Stimulated activated naive CD8-positive, alpha-beta T cell treated with anti-CD3 and anti-CD28 coated beads, Interleukin-15, amount 100 ng/mL, for 72 hours (primary cell): ENCODE measurements at regions not wholly inside any gene's neighbourhood (a gene's known extent, or its start where the extent isn't known, plus 50 kb on each side); places are given as distances from the start of the nearest gene placed in this dataset.

Source experiments
- ATAC-seq: fragments of 150-1000 bp; cut with Tn5 transposase; 2 replicates; pipeline ENCODE4 v1.10.0; 2021; ENCODE audit warnings: mild to moderate bottlenecking, moderate library complexity
- DNase-seq, 2 donors: peaks; one replicate each; pipeline ENCODE4 v3.0.0; 2021 to 2022
- H3K27ac Mint-ChIP-seq, 2 donors: one replicate each; pipeline ENCODE4 v1.8.0; 2022; ENCODE audit warnings: mild to moderate bottlenecking in 2 of 2, mixed read lengths in 2 of 2, moderate library complexity in 2 of 2
- H3K27me3 Mint-ChIP-seq: one replicate; pipeline ENCODE4 v1.8.0; 2022; ENCODE audit warnings: mixed read lengths
- H3K4me1 Mint-ChIP-seq: one replicate; pipeline ENCODE4 v1.8.0; 2022; ENCODE audit warnings: mild to moderate bottlenecking, mixed read lengths
- H3K4me3 Mint-ChIP-seq, 2 donors: one replicate each; pipeline ENCODE4 v1.8.0; 2022; ENCODE audit warnings: mild to moderate bottlenecking in 2 of 2, mixed read lengths in 2 of 2, moderate library complexity in 1 of 2
- H3K9me3 Mint-ChIP-seq, 2 donors: one replicate each; pipeline ENCODE4 v1.8.0; 2022; ENCODE audit warnings: mixed read lengths in 2 of 2

DNA sequence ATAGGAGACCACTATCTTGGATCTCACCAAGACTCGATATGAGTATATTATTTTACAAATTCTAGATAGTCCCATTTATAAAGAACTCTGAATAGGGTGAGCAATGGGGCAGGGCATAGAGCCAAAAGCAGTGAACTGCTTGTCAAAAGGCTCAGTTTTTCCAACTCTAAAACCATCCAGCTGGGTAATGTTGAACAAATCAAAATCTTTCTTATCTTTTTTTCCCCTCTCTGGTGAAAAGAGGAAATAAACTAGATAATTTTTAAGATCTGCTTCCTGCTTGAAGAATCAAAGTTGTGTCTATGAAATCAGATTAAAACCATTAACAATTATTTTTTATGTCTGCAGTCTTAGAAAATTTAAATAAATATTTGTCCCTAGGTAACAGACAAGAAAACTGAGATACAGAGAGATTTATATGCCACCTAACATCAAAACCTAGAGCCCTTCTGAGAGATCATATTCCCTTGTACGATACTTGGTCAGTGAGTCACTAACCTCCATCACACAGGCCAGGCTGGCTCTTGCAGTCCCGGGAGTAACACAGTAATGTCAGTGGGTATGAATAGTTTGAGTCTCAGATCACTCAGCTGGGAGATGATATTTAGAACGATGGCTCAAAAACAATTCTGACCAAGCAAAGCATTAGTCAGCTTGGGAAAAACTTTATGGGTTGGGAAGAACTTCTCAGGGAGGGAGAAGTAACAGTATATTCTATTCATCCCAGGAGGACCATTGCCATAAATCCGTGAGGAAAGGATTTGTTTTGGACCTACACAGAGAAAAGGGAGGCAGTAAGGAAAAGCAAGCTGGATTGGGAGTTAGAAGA lies 178.8 kb downstream of the REEP3 start:
- peak; percentile 89 for ATAC-seq
- Mint-ChIP-seq H3K27ac (no peak overlapping the region), H3K4me1 (peaks cover 26% of the 10 kb centered on the region), H3K27me3 (no peaks in the 10 kb centered on the region), H3K9me3 (peaks cover 0 to 6% of the 10 kb centered on the region in 2 donors), H3K4me3 (no peak overlapping the region)
- peak in 1 of 2 donors; percentile 20 for DNase-seq

DNA sequence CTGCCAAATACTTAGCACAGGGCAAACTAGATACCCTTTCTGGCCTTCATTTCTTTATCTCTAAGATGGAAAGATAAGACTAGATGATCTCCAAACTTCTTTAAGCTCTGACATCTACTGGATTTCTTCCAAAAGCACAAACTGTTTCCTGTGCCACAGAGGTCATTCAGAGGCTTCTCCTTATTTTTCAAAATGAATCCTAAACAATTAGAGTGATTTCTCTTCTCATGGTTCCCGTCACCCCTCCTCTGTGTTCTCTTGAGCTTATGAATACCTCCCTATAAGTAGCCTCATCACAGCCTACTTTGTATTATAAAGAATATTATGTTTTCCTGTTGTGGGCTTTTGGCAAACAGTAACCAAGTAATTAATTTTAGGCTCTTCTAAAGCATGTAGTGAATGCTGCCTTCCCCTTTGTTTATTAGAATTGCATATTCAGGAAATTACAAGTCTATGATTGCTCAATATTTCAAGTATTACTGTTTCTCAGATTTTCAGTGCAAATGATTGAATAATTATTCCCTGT lies 179.5 kb downstream of the REEP3 start:
- H3K27ac Mint-ChIP-seq = no peak overlapping the region
- H3K27me3 Mint-ChIP-seq = no peaks in the 10 kb centered on the region
- no peak for DNase-seq

DNA sequence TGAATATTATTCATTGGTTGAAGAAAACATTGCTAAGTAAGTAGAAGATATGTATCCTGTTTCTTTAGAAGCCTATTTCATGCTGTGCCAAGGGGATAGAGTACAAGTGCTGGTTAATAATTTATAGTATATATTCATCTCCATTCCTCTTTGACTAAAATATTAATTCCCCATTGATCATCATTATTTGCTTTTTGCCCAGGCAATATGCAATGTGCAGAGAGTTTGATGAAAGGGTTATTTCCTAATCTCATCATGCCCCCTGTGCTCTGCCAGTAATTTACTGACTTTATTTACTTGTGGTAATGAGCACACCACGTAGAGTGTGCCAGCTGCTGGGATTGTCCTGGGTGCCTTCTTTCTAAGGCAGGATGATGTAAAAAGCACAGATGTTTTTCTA lies 180.9 kb downstream of the REEP3 start:
- peaks cover 33% of the 10 kb centered on the region for H3K4me1 Mint-ChIP-seq
- no peak for ATAC-seq
- peaks cover 0 to 6% of the 10 kb centered on the region in 2 donors for H3K9me3 Mint-ChIP-seq
- no peak overlapping the region for H3K27ac Mint-ChIP-seq
- H3K4me3 Mint-ChIP-seq = no peak overlapping the region
- DNase-seq = no peak
- H3K27me3 Mint-ChIP-seq = no peaks in the 10 kb centered on the region

More for the DNA sequence above, 179.5 kb downstream of the REEP3 start:
- Mint-ChIP-seq H3K4me1 (peaks cover 26% of the 10 kb centered on the region), H3K4me3 (no peak overlapping the region), H3K9me3 (peaks cover 0 to 6% of the 10 kb centered on the region in 2 donors)
- no peak for ATAC-seq

DNA sequence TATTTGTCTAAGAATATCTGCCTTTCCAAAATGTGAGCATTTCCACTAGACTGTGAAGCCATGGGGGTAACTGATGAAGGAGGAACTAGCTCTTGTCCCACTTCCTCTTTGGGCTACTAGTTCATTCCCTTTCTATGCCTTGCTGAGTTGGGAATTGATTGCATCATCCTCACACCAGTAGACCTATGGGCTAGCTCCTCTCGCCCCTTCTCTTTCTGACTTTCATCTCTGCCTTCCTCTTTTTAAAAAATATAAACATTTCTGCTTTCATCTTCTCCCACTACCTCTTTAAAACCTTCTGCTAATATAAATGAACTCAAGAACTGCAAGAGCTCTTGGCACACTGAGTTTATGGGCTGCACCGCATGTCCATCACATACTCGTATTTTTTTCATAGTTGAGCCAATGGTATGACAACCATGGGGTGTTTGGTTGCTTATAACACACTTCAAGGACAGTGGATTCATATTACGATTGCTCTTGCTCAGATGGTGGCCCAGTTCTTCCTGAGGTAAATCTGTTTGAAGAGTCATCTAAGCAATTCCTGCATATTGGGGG lies 182.0 kb downstream of the REEP3 start:
- peaks cover 44% of the 10 kb centered on the region for H3K4me1 Mint-ChIP-seq
- no peaks in the 10 kb centered on the region for H3K27me3 Mint-ChIP-seq
- ATAC-seq (no peak), DNase-seq (no peak)
- no peak overlapping the region for H3K4me3 Mint-ChIP-seq
- H3K9me3 Mint-ChIP-seq = peaks cover 0 to 6% of the 10 kb centered on the region in 2 donors
- peak overlapping the region in 1 of 2 donors; percentile 90 for H3K27ac Mint-ChIP-seq

DNA sequence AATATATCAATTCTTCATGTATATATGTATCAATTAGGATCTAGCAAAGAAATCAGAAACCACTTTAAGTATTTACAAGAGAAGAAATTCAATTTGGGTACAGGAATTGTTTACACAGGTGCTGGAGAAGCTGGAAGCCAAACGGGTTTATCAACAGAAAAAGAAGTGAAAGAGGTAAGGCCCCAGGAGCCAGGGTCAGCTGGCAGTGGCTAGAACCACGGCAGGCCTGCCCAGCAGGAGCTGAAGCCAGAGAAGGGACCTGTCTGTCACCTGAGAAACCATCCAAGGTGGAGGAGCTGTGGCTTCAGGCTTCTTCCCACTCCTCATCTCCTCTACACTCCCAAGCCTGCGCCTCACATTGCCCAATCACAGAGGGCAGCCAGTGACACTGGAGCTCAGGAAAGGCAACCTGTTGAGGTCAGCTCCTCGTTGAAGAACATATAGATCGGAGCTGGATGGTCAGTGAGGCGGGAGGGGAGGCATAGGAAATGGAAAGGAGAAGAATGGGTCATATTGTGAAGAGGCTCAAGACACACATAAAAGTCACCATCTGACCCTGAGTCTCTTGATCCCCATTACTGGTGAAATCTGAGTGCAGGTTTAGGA lies 182.6 kb downstream of the REEP3 start:
- Mint-ChIP-seq H3K4me1 (peaks cover 44% of the 10 kb centered on the region), H3K27me3 (no peaks in the 10 kb centered on the region), H3K27ac (peak overlapping the region in 1 of 2 donors; percentile 47), H3K4me3 (no peak overlapping the region), H3K9me3 (peaks cover 6% of the 10 kb centered on the region in 2 donors)
- no peak for ATAC-seq
- DNase-seq = no peak

DNA sequence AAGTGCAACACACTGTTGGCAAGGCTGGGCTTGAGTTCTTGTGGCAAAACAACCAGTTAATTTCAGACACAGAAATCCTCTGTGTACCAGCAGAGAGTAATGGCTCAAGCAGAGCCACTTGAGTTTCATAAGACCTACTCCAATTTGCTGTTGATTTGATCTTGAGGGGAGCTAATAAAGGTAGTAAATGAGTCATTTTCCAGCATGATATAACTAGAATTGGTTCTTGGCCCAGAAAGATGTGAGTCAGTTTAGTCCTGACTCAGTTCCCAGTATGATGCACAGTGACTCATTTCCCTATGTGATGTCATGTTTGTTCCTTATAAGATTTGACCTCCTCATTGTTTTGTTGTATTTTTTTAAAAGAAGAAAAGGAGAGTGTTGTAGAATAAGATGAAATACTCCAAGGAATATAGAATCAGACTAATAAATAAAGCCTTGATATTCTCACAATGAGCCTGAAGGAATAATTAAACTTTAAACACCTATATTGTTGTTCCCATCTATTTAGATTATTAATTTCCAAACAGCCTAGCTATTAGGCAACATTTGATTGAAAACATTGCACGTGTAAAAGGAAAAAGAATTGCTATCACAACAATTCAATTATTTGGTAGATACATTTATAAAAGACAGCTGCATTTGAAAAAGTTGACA lies 186.2 kb downstream of the REEP3 start:
- Mint-ChIP-seq H3K9me3 (peaks cover 6% of the 10 kb centered on the region in 2 donors), H3K4me3 (peak overlapping the region in 1 of 2 donors; percentile 47), H3K27me3 (no peaks in the 10 kb centered on the region), H3K4me1 (peaks cover 49% of the 10 kb centered on the region), H3K27ac (peak overlapping the region; percentile 69 to 82)
- DNase-seq (peak; percentile 35 to 56), ATAC-seq (peak; percentile 98)

DNA sequence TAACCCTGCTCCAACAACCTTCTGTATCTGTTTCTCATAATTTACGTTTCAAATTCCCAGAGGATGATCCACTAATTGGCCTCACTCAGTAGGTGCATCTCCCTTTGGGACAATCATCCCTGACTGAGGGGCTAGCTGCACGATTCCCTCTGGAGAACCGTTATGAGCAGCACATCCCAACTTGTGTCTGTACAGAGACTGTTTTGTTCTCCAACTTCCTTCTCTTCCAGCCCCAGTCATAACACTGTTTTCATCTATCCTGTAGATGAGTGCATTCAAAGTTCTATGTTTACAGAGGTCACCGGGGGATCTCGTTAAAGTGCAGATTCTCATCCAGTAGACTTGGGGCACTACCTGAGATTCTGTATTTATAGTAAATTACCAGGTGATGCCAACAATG lies 187.2 kb downstream of the REEP3 start:
- H3K4me1 Mint-ChIP-seq = peaks cover 46% of the 10 kb centered on the region
- peaks cover 3 to 6% of the 10 kb centered on the region in 2 donors for H3K9me3 Mint-ChIP-seq
- ATAC-seq (no peak), DNase-seq (no peak)
- no peaks in the 10 kb centered on the region for H3K27me3 Mint-ChIP-seq
- peak overlapping the region in 1 of 2 donors; percentile 37 for H3K27ac Mint-ChIP-seq
- H3K4me3 Mint-ChIP-seq = no peak overlapping the region

DNA sequence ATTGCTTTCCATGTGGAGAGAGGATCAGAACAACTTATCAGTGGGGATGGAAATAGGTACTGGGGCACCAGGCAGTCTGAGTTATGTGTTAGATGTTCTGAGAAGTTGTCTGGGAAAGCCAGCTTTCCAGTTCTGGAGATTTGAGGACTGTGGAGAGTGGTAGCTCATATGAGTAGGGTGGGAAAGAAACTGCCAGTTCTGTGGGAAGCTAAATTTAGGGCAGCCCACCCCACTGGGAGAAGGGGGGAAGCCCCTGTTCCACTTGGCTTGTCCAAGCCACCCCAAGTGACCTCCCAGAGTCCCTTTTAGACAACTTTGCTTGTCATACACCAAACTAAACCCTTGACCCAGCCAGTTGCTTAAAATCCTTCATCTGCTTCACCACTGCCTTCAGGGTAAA lies 189.5 kb downstream of the REEP3 start:
- ATAC-seq (no peak), DNase-seq (no peak)
- Mint-ChIP-seq H3K4me3 (no peak overlapping the region), H3K9me3 (peaks cover 0 to 6% of the 10 kb centered on the region in 2 donors), H3K27ac (no peak overlapping the region), H3K27me3 (no peaks in the 10 kb centered on the region), H3K4me1 (peaks cover 46% of the 10 kb centered on the region)

DNA sequence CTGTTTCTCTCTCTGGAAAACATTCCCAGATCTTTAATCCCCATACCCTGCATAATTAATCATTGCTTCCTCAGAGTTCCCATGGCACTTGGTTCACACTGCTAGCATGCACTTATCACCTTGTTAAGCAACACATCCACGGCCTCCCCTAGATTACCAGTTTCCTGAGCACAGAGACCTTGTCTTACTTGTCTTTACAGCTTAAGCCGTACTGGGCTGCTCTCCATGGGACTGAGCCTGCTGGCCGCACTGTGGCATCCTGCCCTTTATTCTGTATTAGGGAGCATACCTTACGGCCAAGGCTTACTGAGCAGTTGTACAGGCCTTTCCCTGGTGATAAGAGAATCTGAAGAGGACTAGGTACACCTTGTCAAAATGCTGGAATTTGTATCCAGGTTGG lies 190.2 kb downstream of the REEP3 start:
- Mint-ChIP-seq H3K27me3 (no peaks in the 10 kb centered on the region), H3K4me1 (peaks cover 53% of the 10 kb centered on the region), H3K9me3 (peaks cover 0 to 6% of the 10 kb centered on the region in 2 donors), H3K27ac (no peak overlapping the region), H3K4me3 (no peak overlapping the region)
- ATAC-seq (no peak), DNase-seq (no peak)

DNA sequence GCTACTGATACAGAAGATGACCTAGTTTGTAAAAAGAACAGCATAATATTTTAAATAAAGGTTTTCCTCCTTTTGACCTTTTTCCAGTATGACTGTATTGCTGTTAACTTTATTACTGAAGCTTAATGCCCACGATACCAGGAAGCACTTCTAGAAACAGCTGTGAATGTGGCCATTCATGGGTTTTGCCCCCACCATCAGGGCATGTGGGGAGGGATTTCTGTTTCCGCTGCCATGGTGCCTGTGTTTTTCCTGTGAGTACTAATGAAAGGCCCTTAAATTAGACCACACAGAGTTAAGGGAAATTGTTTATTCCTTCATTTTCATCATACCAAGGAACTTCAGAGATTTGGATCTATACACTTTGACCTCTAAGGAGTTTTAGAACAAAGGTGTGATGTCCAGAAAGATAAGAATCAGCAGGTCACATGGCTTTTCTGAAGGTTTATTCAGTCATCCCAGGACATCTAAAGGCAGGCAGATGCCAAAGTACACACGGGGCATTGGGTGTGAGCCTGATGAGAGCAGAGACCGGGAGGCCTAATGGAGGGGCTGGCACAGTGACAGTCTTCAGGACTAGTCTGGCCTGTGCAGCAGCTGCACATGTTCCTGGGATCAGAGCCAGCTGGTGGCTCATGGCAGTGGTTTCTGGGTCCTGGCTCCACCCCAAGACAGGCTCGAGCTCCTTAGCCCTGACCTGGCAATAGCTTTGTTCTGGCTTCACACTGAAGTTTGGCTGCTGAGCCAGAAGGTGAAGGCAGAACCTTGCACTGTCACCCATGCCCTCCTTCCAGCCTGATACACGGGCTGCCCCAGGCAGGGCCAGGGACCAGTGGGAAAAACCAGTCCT lies 190.9 kb downstream of the REEP3 start:
- peaks cover 0 to 6% of the 10 kb centered on the region in 2 donors for H3K9me3 Mint-ChIP-seq
- peak overlapping the region in 1 of 2 donors; percentile 6 for H3K27ac Mint-ChIP-seq
- peaks cover 48% of the 10 kb centered on the region for H3K4me1 Mint-ChIP-seq
- no peak overlapping the region for H3K4me3 Mint-ChIP-seq
- H3K27me3 Mint-ChIP-seq = peaks cover 3% of the 10 kb centered on the region
- ATAC-seq (peak; percentile 42), DNase-seq (no peak)

DNA sequence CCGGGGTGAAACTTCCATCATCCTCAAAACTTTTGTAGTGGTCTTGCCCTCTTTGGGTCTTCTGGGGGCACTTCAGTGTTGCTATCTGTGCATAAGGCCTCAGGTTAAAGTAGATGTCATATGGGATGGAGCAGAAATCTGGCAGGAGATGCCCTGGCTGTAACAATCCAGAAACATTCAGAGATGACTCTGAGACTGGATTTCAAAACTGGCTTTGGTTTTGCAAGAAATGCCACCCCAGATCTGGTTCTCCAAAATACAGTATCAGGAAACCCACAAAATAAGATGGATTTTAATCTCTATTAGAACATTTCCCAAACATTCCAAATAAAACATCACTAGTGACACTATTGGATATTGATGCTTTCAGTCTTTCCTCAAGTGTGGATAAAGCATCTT lies 191.5 kb downstream of the REEP3 start:
- DNase-seq (no peak), ATAC-seq (no peak)
- no peak overlapping the region for H3K4me3 Mint-ChIP-seq
- no peak overlapping the region for H3K27ac Mint-ChIP-seq
- peaks cover 0 to 6% of the 10 kb centered on the region in 2 donors for H3K9me3 Mint-ChIP-seq
- H3K4me1 Mint-ChIP-seq = peaks cover 42% of the 10 kb centered on the region
- H3K27me3 Mint-ChIP-seq = peaks cover 8% of the 10 kb centered on the region

DNA sequence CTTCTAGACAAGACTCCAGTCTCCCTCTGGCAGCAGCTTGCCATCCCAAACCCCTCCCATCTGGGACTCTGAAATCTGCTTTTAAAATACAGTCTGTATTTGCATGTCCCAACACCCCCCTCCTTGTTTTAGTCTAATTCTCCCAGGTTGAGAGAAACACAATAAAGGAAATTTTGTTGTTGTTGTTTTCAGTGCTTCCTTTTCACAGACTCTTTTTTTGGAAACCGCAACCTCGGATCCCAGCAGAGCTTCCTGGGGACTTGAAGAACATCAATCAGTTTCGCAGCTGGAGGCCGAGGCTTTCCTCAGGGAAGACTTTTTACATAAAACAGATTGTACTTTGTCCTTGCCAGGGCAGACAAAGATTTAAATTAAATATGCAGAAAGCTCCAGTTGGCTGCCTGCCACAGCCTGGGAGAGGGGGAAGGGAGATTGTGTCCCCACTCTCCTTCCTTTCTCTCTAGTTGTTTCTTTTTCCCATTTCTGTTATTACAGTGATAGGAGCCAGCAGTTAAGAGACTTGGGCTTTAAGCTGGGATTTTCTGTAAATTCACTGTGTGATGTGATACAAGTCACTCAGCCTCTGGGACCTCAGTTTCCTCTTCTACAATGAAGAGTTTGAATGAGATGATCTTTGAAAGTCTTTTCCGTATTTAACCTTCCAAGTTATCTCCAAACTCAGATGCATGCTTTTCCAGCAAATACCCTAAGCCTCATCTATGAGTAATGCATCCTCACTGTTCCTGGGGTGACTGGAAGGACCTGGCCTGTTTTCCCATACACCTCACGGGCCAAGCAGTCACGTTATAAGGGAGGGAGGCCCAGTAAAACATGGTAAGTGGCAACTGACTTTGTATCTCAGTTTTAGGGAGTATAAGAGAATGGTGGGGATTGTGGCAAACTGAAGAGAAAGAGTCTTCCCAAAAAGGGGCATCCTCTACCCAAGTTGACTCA lies 192.3 kb downstream of the REEP3 start:
- no peak overlapping the region for H3K27ac Mint-ChIP-seq
- H3K27me3 Mint-ChIP-seq = peaks cover 8% of the 10 kb centered on the region
- ATAC-seq (no peak), DNase-seq (no peak)
- H3K9me3 Mint-ChIP-seq = peaks cover 0 to 4% of the 10 kb centered on the region in 2 donors
- H3K4me1 Mint-ChIP-seq = peaks cover 34% of the 10 kb centered on the region
- no peak overlapping the region for H3K4me3 Mint-ChIP-seq

DNA sequence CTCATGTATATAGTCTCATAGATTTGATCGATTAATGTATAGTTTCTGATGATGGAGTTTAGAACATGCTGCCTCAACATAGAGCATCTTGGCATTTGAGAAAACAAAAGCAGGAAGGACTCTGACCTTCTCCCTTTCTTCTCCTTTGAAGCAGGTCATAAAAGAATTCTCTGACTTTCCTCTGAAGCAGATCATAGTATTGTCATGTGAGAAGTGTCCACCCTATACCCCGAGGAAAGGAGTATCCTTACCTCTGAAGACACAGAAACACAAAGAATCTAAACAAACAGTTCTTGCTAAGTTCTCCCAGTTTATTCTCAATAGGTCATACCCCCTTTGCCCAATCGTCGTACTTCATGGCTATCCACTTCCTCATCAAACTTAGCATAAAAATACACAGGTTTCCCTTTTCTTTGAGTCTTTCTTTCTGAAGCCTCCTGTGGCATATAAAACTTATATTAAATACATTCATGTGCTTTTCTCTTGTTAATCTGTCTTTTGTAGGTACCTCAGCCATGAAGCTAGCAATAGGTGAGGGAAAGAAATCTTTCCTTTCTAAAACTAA lies 194.9 kb downstream of the REEP3 start:
- DNase-seq (no peak), ATAC-seq (no peak)
- Mint-ChIP-seq H3K27ac (peak overlapping the region in 1 of 2 donors; percentile 52), H3K4me1 (peaks cover 23% of the 10 kb centered on the region), H3K9me3 (no peaks in the 10 kb centered on the region), H3K27me3 (peaks cover 8% of the 10 kb centered on the region), H3K4me3 (no peak overlapping the region)
